ENCODE measurements at regions not wholly inside any gene's neighbourhood (a gene's known extent, or its start where the extent isn't known, plus 50 kb on each side); places are given as distances from the start of the nearest gene placed in this dataset.

DNA sequence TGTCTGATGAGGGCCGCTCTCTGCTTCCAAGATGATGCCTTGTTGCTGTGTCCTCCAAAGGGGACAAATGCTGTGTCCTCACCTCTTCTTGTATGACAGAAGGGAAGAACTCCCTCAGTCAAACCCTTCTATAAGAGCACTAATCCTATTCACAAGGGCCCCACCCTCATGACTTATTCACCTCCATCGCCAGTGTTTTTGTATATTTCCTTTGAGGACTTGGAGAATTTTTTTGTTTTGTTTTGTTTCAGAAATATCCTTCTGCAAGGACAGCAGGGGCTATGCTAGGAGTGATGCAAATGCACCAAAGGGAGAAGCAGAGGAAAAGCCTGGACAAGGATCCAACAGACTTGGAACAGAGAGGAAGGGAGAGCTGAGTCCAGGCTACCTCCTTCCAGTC lies 214.4 kb downstream of the TLE3 start:
- TF ChIP-seq, protein P1, sequence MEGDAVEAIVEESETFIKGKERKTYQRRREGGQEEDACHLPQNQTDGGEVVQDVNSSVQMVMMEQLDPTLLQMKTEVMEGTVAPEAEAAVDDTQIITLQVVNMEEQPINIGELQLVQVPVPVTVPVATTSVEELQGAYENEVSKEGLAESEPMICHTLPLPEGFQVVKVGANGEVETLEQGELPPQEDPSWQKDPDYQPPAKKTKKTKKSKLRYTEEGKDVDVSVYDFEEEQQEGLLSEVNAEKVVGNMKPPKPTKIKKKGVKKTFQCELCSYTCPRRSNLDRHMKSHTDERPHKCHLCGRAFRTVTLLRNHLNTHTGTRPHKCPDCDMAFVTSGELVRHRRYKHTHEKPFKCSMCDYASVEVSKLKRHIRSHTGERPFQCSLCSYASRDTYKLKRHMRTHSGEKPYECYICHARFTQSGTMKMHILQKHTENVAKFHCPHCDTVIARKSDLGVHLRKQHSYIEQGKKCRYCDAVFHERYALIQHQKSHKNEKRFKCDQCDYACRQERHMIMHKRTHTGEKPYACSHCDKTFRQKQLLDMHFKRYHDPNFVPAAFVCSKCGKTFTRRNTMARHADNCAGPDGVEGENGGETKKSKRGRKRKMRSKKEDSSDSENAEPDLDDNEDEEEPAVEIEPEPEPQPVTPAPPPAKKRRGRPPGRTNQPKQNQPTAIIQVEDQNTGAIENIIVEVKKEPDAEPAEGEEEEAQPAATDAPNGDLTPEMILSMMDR (IDR thresholded peaks at IDR 0.05): no peak
- no peak for ATAC-seq (ENCODE audit: low FRiP score)
- no peak for DNase-seq (ENCODE audit: low spot score)

DNA sequence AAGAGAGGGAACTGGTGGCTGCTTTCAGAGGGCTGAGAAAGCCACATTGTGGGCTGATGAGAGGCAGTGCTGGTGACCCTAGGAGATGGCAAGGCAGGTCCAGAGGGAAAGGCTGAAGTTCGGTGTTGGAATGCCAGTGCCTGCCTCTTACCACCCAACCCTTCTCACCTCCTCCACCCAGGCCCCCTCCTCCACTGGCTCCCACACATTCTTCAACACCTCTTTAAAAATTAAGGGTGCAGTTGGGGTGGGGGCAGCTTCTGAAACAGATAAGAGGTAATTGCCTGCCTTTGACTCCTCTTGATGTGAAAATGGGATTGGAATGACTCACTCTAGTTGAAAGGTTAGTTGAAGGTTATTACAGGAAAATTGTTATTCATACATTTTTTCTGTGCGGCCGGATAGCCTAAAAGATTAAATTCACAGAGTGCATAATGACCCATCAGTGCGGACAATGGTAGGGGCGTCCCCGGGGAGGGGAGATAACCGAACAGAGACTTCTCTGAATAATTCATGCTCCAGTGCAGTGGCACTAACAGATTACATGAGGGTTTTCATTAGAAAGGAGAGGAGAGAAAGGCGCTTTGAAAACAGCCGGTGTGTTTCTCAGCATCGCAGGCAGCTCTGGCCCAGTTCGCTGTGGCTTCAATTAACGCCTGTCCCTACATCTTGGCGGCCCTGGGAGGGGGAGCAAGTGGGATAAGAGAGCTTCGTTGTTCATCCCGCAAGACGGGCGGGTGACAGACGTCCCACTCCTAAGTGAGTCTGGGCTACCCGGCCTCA lies 212.4 kb downstream of the TLE3 start:
- peak; percentile 35 for ATAC-seq (ENCODE audit: low FRiP score)
- no peak for DNase-seq (ENCODE audit: low spot score)
- TF ChIP-seq, protein P1 (IDR thresholded peaks at IDR 0.05): no peak

DNA sequence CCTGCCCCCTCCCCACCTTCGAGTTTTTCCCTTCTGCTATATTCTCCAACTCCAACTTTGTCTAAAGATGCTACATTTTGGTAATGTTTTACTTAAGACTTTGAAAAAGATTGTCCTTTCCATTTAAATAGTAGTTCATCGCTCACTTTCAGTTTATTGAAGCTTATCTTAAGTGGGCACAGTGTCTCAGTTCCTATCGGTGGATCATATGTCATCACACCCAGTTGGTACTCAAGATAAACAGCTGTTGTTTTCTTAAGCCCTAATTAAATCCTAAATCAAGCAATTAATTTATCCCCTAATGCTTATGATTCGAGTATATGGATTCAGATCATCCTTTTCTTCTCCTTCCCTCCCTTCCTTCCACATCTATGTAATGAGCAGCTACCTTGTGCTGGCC lies 210.7 kb downstream of the TLE3 start:
- TF ChIP-seq, protein P1 (IDR thresholded peaks at IDR 0.05): no peak
- ATAC-seq (ENCODE audit: low FRiP score): no peak
- DNase-seq (ENCODE audit: low spot score): no peak

GRCh38 chr15:69887553-69887952 lies 210.2 kb downstream of the TLE3 start:
- TF ChIP-seq, protein P1 (IDR thresholded peaks at IDR 0.05): no peak
- DNase-seq (ENCODE audit: low spot score): no peak
- no peak for ATAC-seq (ENCODE audit: low FRiP score)

DNA sequence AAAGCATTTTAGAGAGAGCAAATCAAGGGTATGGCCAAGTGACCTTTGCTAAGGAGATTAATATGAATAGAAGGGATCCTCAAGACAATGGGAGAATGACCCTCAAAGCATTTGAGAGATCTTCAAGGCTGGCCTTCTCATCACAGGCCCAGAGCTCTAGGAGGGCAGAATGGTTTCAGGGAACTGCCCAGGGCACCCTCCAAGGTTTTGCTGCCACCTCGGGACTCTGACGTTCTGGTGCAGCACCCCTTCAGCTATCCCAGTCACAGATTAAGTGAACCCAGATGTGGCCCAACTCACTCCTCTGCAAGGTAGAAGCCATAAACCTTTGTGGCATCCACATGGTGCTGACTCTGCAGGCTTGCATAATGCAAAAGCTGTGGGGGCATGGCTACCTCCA lies 209.3 kb downstream of the TLE3 start:
- TF ChIP-seq, protein P1 (IDR thresholded peaks at IDR 0.05): no peak
- ATAC-seq (ENCODE audit: low FRiP score): no peak
- no peak for DNase-seq (ENCODE audit: low spot score)

DNA sequence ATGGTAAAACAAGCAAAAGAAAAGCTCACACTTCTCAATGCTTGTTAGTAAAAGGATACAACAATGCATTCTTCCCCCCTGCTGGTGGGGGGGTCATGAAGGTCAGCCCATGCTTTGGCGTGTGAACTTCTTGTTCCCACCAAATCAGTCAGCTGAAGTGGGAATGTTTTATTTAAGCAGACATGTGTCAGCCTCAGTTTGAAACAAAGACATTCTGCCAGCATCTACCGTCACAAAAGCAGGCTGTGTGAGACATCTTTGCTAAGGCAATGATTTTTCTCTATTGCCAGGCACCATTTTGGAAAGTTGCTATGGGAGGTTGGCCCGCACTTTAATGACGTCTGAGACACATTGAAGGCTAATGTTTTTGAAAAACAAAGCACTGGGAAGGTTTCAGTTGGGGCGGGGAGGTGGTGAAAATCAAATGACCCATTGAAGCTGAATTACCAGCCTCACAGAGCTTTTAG lies 206.6 kb downstream of the TLE3 start:
- ATAC-seq (ENCODE audit: low FRiP score) (no peak), DNase-seq (ENCODE audit: low spot score) (no peak)
- TF ChIP-seq, protein P1 (IDR thresholded peaks at IDR 0.05): no peak

DNA sequence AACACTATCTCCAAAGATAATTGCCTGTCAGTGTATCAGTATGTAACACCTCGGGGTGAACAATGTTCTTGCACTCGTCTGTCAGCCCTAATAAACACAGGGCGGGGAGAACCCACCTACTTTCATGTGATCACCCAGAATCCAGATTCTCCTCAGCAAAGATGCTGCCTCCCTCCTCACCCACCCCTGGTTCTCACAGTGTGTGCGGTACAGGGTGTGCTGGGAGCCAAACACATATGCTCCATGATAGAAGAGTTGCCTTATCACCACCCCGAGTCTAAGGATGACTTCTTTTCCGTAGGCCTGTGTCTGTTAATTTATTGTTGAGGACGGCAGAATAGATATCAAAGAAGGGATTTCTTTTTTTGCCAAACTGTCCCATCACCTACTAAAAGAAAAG lies 206.1 kb downstream of the TLE3 start:
- no peak for DNase-seq (ENCODE audit: low spot score)
- TF ChIP-seq, protein P1 (IDR thresholded peaks at IDR 0.05): no peak
- ATAC-seq (ENCODE audit: low FRiP score): no peak
